ELR (cell line): ENCODE measurements at regions not wholly inside any gene's neighbourhood (a gene's known extent, or its start where the extent isn't known, plus 50 kb on each side); places are given as distances from the start of the nearest gene placed in this dataset.

ENCODE experiments used
- DNase-seq: peaks from one replicate; pipeline ENCODE4 v3.0.0-alpha.2; 2015; ENCODE audit warnings: low read depth

DNA sequence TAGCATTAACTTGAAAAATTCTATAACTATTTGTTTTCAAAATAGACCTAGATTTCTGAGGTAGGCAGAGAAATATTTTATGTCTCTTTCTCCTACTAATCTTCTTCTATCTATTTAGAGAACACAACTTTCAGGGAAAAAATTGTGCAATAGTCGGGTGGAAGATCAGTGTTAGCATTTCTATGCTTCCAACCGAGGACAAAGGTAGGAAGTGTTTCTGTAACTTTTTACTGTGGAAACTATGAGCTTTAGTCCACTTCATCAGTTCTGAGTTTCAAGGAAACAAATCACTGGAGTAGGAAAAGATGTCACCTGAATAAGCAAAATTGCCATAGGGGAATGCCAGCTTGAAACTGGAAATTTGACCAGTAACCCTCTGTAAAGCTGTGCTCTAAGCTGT, 207.7 kb upstream of the CTAGE1 start:
- no peak for DNase-seq

GRCh38 chr18:22626771-22627170, 209.1 kb upstream of the CTAGE1 start:
- no peak for DNase-seq

DNA sequence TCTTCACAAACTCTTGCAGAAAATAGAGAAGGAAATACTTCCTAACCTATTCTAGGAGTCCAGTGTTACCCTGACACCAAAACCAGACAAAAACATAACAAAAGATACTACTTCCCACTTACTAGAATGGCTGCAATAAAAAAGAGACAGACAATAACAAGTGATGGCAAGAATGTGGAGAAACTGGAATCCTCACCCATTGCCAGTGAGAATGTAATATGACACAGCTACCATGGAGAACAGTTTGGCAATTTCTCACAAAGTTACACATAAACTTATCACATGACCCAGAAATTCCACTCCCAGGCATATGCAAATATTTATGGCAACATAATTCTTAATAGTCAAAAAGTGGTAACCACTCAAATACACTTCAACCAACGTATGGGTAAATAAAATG, 209.8 kb upstream of the CTAGE1 start:
- no peak for DNase-seq

DNA sequence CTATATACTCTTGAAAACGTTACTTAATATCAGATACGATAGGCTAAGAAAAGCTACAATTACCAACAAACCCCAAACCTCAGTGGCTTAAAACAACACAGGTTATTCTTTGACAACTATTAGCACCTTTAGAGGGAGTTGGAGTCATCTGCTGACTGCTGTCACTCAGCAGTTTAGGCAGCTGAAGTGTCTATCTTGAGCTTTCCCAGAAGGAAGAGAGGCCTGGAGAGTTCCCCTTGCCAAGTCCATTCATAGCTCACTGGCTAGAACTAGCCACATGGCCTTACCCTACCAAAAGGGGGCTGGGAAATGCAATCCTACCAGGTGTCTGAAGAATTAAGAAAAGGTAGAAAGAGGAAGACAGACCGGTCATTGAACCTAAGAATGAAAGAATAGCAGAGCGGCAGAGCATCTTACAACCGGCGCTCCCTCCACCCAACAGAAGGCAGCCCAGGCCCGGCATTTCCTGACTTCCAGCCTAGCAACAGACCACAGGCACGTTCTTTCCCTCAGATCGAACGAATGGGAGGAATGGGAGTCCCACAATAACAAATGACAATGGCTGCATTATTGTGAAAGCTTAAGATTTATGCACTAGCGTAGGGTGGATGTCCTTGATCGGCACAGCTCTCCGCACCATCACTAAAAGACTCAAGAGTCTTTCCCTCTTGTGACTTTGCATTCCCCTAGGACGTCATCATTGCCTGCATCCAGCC, 211.2 kb upstream of the CTAGE1 start:
- no peak for DNase-seq

GRCh38 chr18:22630980-22631379, 213.3 kb upstream of the CTAGE1 start:
- no peak for DNase-seq

- DNase-seq: no peak
Measured at GRCh38 chr18:22632191-22632590, 214.5 kb upstream of the CTAGE1 start.

DNA sequence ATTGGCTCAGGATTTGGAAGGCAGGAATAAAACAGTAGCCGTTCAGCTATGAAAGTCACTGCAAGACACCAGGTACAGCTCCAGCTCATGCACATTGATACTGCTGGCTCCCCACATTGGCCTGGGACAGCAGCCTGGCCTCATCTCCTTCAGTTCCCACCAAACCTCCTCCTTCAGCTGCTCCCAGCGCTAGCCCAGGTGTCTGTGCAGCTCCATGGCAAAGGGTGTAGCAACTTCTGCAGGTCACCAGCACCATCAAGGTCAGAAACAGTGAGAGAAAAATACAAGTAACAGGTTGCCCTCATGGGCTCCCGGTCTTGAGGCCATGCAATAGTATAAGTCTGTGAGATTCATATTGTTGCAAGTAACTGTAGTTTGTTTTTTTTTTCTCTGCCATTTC, 216.7 kb upstream of the CTAGE1 start:
- no peak for DNase-seq

- DNase-seq: peak; percentile 64
Measured at GRCh38 chr18:22637787-22638186, 220.1 kb upstream of the CTAGE1 start.

- peak; percentile 78 for DNase-seq
Measured at GRCh38 chr18:22639026-22639463, 221.3 kb upstream of the CTAGE1 start.

- DNase-seq: no peak
Measured at GRCh38 chr18:22639561-22639960, 221.8 kb upstream of the CTAGE1 start.

DNA sequence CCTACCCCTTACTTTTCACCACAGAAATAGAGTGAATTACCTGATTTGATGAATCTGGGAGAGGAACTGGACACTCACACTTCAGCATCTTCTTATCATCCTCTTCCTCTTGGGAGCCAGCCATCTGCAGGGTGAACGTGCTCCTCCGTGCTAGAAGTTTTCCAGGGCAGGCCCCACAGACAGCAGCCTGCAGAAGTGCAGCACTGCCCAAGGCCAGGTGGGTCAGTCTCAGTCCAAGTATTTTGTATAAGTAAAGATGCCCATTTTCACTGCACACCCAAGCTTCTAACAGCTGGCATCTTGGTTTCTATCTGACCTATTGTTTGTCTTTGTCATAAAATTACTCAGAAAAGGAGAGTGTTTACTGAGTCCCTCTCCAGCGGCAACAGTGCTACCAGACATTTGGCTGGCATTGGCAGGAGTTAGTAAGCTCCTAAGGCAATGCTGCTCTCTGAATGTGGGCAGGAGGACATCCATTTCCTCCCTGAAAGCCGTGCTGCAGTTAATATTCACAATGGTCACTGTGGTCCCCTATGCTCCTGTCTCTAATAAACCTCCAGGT, 222.6 kb upstream of the CTAGE1 start:
- DNase-seq: no peak

DNA sequence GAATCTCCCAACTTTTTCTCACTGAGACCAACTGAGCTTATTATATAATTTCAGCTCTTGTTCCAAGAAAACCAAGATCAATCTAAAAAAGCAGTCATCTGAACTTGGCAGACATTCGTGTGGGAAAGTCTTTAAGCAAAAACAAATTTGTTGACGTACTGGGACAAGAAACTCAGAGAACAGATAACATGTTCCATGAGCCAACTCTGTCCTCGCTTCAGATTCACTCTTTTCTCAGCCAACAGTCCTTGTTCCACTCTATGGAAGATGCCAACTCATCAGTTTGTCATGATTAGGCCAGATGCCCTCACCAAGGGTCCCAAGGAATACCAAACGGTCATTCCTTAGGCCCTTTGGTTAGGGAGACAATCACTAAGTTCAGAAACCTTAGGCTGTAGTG, 224.2 kb upstream of the CTAGE1 start:
- DNase-seq: no peak

GRCh38 chr18:22643731-22644130, 226.0 kb upstream of the CTAGE1 start:
- no peak for DNase-seq

DNA sequence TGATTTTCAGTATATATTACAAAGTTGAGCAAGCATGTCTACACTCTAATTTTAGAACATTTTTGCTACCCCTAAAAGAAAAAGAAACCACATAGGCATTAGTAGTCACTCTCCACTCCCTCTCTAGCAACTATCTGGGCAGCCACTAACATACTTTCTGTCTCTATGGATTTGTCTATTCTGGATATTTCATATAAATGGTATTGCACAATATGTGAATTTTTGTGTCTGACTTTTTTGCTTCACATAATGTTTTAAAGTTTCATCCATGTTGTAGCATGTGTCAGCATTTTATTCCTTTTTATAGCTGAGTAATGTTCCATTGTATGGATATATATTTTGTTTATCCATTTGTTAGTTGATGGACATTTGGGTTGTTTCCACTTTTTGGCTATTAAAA, 232.5 kb upstream of the CTAGE1 start:
- DNase-seq: no peak

DNA sequence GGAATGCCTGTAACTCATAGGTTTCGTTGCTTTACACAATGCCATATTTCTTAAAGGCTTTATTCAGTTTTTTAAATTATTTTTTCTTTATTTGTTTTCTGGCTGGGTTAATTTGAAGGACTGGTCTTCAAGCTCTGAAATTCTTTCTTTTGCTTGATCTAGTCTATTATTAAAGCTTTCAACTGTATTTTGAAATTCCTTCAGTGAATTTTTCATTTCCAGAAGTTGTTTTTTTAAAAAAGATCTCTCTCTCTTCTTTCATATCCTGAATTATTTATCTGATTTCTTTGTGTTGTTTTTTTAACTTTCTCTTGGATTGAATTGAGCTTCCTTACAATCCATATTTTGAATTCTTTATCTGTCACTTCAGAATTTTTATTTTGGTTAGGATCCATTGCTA, 239.9 kb upstream of the CTAGE1 start:
- no peak for DNase-seq

DNA sequence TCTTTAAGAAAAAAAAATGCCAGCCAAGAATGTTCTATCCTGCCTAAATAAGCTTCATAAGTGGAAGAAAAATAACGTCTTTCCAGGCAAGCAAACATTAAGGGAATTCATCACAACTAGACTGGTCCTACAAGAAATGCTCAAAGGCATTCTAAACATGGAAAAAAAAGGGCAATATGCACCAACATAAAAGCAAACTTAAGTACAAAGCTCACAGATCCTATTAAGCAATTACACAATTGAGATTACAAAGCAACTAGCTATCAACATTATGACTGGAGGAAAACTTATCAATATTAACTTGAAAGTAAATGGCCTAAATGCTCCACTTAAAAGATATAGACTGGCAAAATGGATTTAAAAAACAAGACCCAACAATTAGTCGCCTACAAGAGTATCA, 240.6 kb upstream of the CTAGE1 start:
- DNase-seq: no peak

DNA sequence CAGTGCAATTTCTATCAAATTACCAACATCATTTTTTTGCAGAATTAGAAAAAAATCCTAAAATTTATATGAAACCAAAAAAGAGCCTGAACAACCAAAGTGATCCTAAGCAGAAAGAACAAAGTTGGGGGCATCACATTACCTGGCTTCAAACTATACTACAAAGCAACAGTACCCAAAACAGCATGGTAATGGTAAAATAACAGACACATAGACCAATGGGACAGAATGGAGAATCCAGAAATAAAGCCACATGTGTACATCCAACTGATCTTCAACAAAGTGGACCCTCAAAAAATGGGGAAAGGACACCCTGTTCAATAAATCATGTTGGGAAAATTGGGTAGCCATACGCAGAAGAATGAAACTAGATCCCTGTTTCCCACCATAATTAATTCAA, 245.7 kb upstream of the CTAGE1 start:
- DNase-seq: no peak

DNA sequence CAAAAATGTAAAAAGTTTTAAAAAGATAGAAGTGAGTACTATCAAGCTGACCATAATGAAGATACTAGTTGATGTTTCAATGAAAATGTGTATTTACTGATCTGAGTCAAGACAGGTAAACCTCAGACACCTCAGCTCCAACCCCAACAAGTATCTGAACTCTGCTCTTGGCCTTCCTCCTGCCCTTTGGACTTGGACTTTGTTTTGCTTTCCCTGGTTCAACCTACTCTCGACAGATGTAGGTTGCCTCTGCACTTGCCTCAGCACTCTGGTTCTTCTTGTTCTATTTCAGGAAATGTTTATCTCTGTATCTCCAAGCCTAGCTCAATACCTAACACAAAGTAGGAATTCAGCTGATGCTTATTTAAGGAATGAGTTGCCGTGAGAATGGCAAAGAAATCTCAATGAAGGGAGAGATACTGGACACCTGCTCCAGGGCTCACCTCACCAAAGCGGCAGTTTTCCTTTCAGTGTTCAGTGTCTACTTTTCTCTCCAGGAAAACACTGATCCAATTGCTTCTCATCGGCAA, 248.8 kb upstream of the CTAGE1 start:
- no peak for DNase-seq

DNA sequence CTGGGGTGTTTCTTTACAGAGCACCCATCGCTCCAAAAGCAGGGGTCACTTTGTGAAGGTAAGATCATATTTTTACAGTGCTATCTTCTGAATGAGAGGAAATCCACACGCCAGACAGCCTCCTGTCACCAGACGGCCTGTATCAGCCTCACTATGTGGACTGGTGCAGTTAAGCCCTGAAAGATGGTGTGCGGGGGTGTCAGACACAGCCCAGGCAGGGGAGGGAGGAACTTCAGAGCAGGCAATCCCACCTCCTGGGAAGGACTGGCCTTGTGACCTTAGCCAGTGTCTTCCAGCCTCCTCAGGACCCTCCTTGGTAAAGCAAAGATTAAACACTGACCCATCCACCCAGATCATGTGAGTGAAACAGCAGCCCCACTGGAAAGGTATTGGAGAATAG, 249.4 kb upstream of the CTAGE1 start:
- DNase-seq: no peak

DNA sequence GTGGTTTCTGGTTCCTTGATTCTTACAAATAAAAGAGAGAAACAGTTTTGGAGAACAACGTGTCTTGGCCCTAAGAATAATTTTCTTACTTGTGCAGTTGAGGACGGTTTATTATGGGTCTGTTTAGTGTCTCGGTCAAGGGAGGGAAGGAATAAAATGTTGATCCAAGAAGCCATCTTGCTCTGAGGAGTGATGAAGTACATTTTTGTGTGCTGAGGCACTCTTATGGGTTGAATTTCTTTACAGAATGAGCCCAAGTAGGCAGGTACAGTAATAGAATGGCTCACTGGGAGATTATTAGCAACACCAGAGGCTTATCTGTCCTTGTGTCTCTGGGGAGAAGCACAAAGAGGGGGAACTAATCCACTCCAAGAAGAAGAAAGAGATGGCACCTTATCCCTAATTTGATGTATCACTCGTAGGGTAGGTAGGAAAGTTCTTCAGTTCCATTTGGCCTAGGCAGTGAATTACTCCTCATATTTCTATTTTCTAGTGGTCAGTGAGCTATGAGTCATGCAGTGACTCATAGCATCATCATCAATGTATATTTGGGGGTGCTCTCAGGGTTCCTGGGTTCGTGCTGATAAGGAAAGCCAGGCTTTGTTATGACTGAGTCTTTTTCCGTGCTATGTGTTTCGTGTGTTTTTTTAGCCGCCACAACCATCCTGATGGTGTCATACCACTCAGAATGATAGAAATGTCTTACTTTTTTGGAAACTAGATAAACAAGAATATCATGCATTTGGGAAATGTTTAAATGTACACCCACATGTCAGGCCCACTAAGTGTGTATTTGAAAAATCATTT, 250.1 kb upstream of the CTAGE1 start:
- peak; percentile 92 for DNase-seq

- DNase-seq: peak; percentile 18
Measured at GRCh38 chr18:22668496-22668895, 250.8 kb upstream of the CTAGE1 start.

DNA sequence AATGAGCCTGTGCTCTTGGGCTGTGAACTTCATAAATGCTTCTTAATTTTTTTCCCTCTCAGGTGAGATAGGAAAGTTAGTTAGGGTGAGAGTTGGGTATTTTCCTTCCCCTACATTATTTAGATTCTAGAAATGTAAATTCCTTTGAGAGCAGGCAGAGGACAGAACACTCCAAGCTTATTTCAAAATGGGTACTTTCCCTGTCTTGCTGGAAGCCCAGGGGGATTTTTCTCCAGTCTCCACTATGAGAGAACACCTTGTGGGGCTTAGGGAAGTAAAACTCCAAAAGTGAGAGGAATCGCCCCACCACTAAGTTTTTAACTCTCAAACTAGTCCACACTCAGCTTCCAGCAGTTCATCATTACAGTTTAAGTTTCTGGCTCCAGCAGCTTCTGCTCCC, 253.2 kb upstream of the CTAGE1 start:
- no peak for DNase-seq
